IMR-90 (cell line): ENCODE measurements at regions not wholly inside any gene's neighbourhood (a gene's known extent, or its start where the extent isn't known, plus 50 kb on each side); places are given as distances from the start of the nearest gene placed in this dataset.
A peak's percentile ranks its signal among the peaks of the same experiment; 100 is the strongest.

Experiments used
- BHLHE40 ChIP-seq: fragments of 150-350 bp; IDR thresholded peaks from 2 replicates; pipeline ENCODE4 v1.6.1; 2016; ENCODE audit warnings: mild to moderate bottlenecking, low read depth, low read length
- CEBPB ChIP-seq: IDR thresholded peaks from 2 replicates; pipeline ENCODE4 v1.6.1; 2012; ENCODE audit warnings: low read depth, low read length, improper control_type of control experiment
- CHD1 ChIP-seq: IDR thresholded peaks from 2 replicates; pipeline ENCODE4 v1.6.1; 2012; ENCODE audit warnings: low read depth, low read length, improper control_type of control experiment
- CTCF ChIP-seq: conservative IDR thresholded peaks from 2 replicates; pipeline ENCODE4 v1.5.1; 2012; ENCODE audit warnings: mild to moderate bottlenecking, low read depth, low read length, improper control_type of control experiment
- MAZ ChIP-seq: IDR thresholded peaks from 2 replicates; pipeline ENCODE4 v1.6.1; 2012; ENCODE audit warnings: low read depth, mild to moderate bottlenecking, low read length, improper control_type of control experiment, moderate library complexity, borderline replicate concordance
- MXI1 ChIP-seq: IDR thresholded peaks from 2 replicates; pipeline ENCODE4 v1.6.1; 2012; ENCODE audit warnings: low read depth, mild to moderate bottlenecking, low read length, moderate library complexity, borderline replicate concordance
- POLR2A ChIP-seq: IDR thresholded peaks from 2 replicates; pipeline ENCODE4 v1.6.1; 2012; ENCODE audit warnings: mild to moderate bottlenecking, low read depth, low read length
- RAD21 ChIP-seq: IDR thresholded peaks from 2 replicates; pipeline ENCODE4 v1.6.1; 2012; ENCODE audit warnings: low read length, improper control_type of control experiment
- RCOR1 ChIP-seq: IDR thresholded peaks from 2 replicates; pipeline ENCODE4 v1.6.1; 2012; ENCODE audit warnings: mild to moderate bottlenecking, low read length, improper control_type of control experiment; ENCODE audit not compliant: insufficient replicate concordance
- RFX5 ChIP-seq: IDR thresholded peaks from 2 replicates; pipeline ENCODE4 v1.8.0; 2012; ENCODE audit warnings: low read depth, mild to moderate bottlenecking, low read length, moderate library complexity

- TF ChIP-seq BHLHE40 (no peak), CTCF (peak; percentile 37), RFX5 (no peak), POLR2A (no peak), RAD21 (peak; percentile 42), MXI1 (no peak), CEBPB (peak; percentile 39; the same call in 1 of the 2 replicates), MAZ (no peak), CHD1 (no peak), RCOR1 (no peak)
Measured at GRCh38 chr15:38647683-38648082, 83.1 kb upstream of the RASGRP1 start.
